Ecto neural progenitor cell (in vitro differentiated cells): ENCODE measurements at regions not wholly inside any gene's neighbourhood (a gene's known extent, or its start where the extent isn't known, plus 50 kb on each side); places are given as distances from the start of the nearest gene placed in this dataset.

Source experiments
- DNase-seq: peaks from one replicate; pipeline ENCODE4 v3.0.0-alpha.2; 2018; ENCODE audit warnings: low spot score

GRCh38 chr2:4499316-4500030, 796.1 kb downstream of the DCDC2C start:
- no peak for DNase-seq

- DNase-seq, result no peak
These were observed 798.1 kb downstream of the DCDC2C start for GRCh38 chr2:4501525-4501924.

- DNase-seq, result no peak
These were observed 799.0 kb downstream of the DCDC2C start for GRCh38 chr2:4502230-4502843.

- no peak for DNase-seq
These were observed 804.3 kb downstream of the DCDC2C start for GRCh38 chr2:4507661-4508060.

DNA sequence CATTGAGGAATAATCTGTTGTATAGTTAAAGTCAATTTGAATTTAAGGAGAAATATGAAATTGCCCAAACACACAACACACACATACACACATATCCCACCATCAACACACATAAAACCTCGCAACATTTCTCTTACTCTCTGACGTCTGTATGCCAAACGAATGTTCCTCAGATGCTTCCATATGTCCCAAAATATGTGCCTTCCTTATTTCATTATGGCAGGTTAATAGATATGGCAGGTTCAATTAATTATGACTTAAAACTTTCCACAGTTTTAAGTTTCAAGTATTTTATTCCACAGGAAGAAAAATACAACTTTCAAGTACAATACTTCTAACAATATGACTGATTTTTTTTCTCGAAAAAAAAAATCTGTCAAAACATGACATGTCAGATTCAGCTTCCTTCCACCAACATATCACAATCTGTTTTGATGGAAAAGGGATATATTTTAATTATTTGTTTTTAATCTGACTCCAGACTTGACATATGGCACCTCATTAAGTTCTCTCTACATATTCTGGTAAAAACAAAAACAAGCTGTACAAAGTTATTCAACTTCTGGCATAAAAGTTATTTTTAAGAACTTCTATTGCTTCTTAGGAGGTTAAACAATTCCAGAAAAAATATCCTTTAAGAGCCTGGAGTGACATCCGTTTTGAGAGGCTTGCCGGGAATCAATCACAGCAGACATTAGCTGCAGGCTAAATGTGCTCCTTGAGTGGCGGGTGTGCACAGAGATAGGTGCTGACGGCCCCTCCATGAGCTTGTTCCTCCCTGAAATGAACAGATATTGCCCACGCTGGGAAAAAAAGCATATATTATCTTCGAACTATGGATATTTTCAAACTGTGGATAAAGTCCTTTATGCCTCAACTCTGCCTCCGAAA, 812.7 kb downstream of the DCDC2C start:
- DNase-seq, result no peak

- DNase-seq, result no peak
These were observed 815.2 kb downstream of the DCDC2C start for GRCh38 chr2:4518596-4518995.

GRCh38 chr2:4522498-4523421, 819.4 kb downstream of the DCDC2C start:
- no peak for DNase-seq

DNA sequence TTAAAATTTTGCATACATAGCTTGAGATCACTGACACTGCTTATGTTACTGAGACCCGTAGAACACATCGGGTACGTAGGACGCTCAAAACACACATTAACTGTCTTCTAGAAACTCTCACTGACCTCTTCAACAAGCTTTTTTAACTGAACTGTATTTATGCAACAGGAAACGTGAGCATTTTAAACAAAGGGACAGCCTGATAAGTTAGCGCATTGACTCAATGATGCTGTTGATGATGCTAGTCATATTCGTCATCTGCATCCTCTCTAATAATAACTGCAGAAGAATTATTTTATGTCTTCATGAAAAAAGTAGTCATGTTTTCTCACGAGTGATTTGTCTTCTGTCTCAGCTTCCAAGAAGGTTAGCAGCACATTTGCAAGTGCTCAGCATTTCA, 824.0 kb downstream of the DCDC2C start:
- no peak for DNase-seq

DNA sequence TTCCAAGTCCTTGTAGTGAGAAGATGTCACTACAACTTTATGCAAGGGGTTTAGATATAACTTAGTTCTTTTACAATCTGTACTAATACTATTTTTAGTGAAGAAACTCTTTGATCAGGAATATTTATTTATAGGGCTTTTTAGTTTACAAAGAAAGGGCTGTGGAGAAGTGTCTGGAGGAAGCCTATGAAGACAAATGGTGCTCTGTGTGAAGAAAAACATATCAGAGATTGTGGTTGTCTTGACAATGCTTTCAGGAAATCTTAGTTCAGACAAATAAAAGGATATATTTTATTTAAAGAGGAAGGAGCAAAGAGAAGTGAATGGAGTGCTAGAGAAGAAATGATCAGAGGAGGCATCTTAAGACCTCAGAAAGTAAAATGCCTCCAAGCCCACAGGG, 824.9 kb downstream of the DCDC2C start:
- no peak for DNase-seq

- no peak for DNase-seq
These were observed 825.4 kb downstream of the DCDC2C start for GRCh38 chr2:4528773-4529172.

GRCh38 chr2:4529738-4530137, 826.4 kb downstream of the DCDC2C start:
- DNase-seq, result no peak

DNA sequence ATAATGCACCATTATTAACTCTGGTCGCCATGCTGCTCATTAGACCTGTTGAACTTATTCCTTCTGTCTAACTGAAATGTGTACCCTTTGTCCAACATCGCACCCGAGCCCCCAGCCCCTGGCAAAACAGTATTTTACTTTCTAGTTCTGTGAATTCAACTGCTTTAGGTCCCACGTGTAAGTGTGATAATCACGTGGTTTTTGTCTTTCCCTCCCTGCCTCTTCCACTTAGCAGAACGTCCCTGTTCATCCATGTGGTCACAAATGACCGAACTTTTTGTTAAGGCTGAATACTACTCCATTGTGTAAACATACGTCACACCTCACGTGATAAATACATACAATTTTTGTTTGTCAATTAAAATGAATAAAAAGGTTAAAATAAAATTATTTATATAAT, 826.9 kb downstream of the DCDC2C start:
- no peak for DNase-seq

GRCh38 chr2:4533806-4534205, 830.4 kb downstream of the DCDC2C start:
- no peak for DNase-seq

DNA sequence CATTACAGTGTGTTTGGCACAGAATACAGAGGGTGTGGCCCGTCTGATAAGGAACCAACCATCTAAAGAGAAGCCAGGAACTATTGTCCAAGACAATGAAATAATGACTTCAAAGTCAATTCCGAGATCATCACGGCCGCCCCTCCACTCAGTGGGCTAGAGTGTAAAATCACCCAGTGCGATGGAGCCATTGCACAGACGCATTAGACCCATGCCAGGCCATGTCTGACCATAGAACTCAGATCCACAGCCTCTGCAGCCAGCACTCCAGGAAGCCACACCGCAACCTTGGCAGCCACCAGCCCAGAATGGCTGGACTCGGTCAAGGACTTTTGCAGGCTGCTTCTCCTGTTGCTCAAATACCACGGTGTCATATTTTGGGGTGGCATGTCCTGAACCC, 835.7 kb downstream of the DCDC2C start:
- no peak for DNase-seq

DNA sequence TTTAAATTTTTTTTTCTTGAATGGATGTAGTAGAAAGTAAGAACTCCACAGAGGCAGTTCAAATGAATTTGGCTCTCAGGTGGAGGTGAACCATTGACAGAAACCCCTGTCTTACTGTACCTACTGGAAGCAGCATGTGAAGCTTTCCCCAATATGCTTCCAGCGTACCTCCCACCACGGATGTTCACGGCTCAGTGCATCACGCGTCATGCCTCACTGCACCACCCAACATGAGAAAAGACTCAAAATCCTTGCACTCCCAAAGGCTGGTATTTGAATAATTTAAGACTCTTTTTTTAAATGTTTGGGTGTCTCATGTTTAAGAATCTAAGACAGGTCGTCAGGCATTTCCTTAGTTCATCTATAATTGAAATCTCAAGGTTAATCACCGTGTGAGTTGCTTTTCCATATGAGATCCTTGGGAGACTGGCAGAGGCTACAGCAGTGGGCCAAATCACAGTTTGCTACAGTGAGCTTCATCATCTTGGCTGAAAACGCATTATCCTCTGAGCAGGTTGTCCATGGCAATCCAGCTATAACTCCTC, 846.4 kb downstream of the DCDC2C start:
- DNase-seq, result no peak

DNA sequence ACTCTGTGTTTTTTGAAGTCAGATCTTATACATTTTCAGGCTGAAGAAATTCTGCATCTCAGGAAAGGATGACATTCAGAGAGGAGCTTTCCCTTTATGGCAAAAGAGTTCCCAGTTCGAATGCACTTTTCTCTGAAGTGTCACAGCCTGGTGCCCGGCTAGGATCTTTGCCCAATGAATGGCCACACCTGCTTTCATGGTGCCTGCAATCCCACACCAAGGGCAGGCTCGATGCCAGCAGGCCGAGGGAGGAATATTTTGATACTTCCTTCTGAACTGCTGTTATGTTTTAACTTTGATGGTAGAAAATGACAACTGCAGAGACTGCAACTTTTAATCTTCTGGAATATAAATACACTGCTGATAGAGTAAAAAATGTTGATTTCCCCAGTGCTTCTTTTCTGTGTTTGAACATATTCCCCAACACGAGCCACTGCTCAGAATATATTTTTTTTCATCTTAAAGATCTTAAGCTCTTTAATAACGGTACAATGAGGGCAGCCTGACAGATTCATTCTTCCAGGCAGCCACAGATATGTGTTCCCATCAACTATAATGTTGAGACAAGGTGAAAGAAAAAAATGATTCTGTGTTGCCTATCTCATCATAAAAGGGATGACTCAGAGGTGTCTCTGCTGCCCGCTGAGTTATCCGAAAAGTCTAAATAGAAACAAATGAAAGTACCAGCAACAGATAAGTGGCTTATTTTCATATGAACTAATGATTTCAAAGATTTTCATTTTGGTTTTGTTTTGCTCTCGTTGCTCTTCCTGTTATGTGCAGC, 848.5 kb downstream of the DCDC2C start:
- DNase-seq, result no peak

- DNase-seq, result no peak
These were observed 849.9 kb downstream of the DCDC2C start for GRCh38 chr2:4553241-4553640.

- no peak for DNase-seq
These were observed 852.9 kb downstream of the DCDC2C start for GRCh38 chr2:4556135-4556896.

DNA sequence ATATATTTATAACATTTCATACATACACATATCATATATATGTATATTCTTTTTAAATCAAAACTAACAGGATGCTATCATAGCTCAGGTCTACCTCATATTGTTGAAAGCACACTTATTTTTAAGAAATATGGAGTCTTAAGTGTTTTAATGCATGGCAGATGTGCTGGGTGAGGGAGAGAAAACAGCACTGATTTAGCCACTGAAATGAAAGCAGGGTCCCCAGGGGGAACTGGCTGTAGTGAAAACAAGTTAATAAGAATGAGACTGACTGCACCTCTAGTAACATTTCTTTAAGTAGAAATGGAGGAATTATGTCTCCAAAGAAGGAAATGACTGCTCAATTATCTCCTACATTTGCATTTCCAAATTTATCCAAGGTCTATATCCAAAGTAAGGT, 857.8 kb downstream of the DCDC2C start:
- no peak for DNase-seq

DNA sequence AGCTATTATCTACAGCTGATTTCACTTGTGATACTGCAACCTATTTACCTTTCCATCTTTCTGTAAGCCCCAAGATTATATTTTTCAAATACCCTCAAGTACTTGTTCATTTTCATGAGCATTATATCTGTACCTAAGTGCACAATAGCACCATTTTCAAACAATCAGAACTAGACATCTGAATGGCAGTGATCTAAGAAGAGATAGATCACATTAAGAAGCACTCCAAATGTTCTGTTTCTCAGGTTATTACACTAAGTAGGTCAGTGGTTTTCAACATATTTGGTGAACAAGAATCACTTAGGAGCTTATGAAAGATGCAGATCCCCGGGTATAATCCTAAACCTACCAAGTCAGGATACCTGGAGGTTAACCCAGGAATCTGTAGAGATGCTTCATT, 872.7 kb downstream of the DCDC2C start:
- DNase-seq, result no peak
